Lung (tissue), 11 donors: ENCODE measurements at regions not wholly inside any gene's neighbourhood (a gene's known extent, or its start where the extent isn't known, plus 50 kb on each side); places are given as distances from the start of the nearest gene placed in this dataset.

Experiments
- ATAC-seq: fragments of 200-7000 bp; cut with Tn5 transposase; one replicate; pipeline ENCODE4 v1.9.1; 2020; ENCODE audit warnings: moderate number of reproducible peaks; ENCODE audit not compliant: insufficient read depth, low FRiP score
- DNase-seq, 3 donors: peaks; one replicate each; pipeline ENCODE4 v3.0.0-alpha.2; 2013 to 2017
- H3K27ac ChIP-seq, 2 donors: one replicate each; pipeline ENCODE4 v1.5.1; 2013; ENCODE audit warnings: mild to moderate bottlenecking in 2 of 2, moderate library complexity in 2 of 2, control low read depth in 1 of 2, inconsistent platforms in 1 of 2, low read depth in 1 of 2, low read length in 1 of 2
- H3K27me3 ChIP-seq, 3 donors: one replicate each; pipeline ENCODE4 v1.5.1; 2013; ENCODE audit warnings: low read length in 2 of 3; ENCODE audit not compliant: control insufficient read depth in 3 of 3, insufficient read depth in 3 of 3
- H3K36me3 ChIP-seq, 4 donors: one replicate each; pipeline ENCODE4 v1.5.1; 2013; ENCODE audit warnings: low read length in 4 of 4, mild to moderate bottlenecking in 1 of 4, moderate library complexity in 1 of 4; ENCODE audit not compliant: control insufficient read depth in 4 of 4, insufficient read depth in 4 of 4
- H3K4me1 ChIP-seq, 5 donors: one replicate each; pipeline ENCODE4 v1.5.1; 2013; ENCODE audit warnings: low read length in 5 of 5, mild to moderate bottlenecking in 2 of 5, moderate library complexity in 1 of 5; ENCODE audit not compliant: control insufficient read depth in 5 of 5, insufficient read depth in 5 of 5
- H3K4me3 ChIP-seq: one replicate; pipeline ENCODE4 v1.5.1; 2013; ENCODE audit warnings: mild to moderate bottlenecking, control low read depth, moderate library complexity
- H3K9ac ChIP-seq, 2 donors: one replicate each; pipeline ENCODE4 v1.5.1; 2013; ENCODE audit warnings: low read length in 2 of 2, control low read depth in 1 of 2; ENCODE audit not compliant: insufficient read depth in 1 of 2
- H3K9me3 ChIP-seq, 4 donors: one replicate each; pipeline ENCODE4 v1.5.1; 2013; ENCODE audit warnings: low read length in 3 of 4, mild to moderate bottlenecking in 1 of 4, moderate library complexity in 1 of 4; ENCODE audit not compliant: control insufficient read depth in 4 of 4, insufficient read depth in 3 of 4
- WGBS, 2 donors: extraction: QIAGEN DNeasy Blood & Tissue Kit; methylation state at CpG; one replicate each; pipeline ENCODE4 v1.1.7; 2013; 5-methylcytosine and 5-hydroxymethylcytosine counted together
- TF ChIP-seq, protein P1 (sequence below): IDR thresholded peaks from 2 replicates; pipeline ENCODE4 v1.5.1; 2012; ENCODE audit warnings: mild to moderate bottlenecking; ENCODE audit errors: control extremely low read depth, extremely low read depth
- donor health status: control.
- donor health status: control.
- donor health status: Bipolar disorder and iron deficiency.
- donor health status: healthy.
- donor health status: DM: yes; HTN: yes; CAD: no.

DNA sequence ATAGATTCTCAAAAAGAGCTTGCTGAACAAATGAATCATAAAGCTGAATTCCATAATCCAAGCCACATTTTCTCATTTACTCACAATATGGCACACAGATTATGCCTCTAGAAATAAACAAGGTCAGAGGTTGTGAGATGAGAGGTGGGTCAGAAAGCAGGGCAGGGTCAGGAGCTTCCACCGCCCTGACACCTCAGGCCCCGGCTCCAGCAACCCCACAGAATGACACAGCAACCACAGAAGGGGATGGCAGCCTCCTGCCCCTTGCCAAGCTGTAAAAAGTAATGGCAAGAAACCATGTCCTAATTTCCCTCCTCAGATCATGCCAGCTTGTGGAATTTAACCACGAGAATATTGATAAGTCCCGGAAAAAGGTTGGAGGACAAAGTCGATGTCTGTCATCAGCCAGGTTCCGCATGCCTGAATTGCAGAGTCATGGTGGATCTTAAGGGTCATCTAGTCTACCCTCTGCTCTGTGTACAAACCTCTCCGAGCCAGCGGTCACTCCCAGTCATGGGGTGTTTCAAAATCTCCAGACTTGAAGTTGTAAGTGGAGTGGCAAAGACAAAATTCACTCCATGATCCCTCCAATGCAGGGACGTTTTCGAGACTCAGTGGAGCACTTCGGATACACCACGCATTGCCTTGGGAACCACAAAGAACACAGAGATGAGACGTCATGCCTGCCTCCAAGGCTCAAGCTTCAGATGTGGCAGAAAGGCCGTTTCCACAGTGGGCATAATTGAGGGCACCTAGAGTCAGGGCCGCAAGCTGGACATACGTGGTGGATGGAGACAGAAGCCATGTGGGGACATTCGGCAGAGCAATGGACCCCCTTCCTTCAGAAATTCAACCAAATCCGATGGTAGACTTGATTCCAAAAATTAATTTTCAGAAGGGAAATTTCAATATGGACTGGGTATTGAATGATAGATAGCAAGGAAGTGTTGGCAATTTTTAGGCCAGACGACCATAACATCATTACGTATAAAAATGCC lies 254.0 kb downstream of the TOMM20 start:
- no peak overlapping the region for H3K9ac ChIP-seq
- H3K4me3 ChIP-seq, result no peak overlapping the region
- ATAC-seq (peak; percentile 51), DNase-seq (no peak)
- no peaks in the 10 kb centered on the region for H3K27me3 ChIP-seq
- no peaks in the 10 kb centered on the region for H3K36me3 ChIP-seq
- H3K27ac ChIP-seq, result peak overlapping the region in 1 of 2 donors; percentile 83
- TF ChIP-seq, protein P1, sequence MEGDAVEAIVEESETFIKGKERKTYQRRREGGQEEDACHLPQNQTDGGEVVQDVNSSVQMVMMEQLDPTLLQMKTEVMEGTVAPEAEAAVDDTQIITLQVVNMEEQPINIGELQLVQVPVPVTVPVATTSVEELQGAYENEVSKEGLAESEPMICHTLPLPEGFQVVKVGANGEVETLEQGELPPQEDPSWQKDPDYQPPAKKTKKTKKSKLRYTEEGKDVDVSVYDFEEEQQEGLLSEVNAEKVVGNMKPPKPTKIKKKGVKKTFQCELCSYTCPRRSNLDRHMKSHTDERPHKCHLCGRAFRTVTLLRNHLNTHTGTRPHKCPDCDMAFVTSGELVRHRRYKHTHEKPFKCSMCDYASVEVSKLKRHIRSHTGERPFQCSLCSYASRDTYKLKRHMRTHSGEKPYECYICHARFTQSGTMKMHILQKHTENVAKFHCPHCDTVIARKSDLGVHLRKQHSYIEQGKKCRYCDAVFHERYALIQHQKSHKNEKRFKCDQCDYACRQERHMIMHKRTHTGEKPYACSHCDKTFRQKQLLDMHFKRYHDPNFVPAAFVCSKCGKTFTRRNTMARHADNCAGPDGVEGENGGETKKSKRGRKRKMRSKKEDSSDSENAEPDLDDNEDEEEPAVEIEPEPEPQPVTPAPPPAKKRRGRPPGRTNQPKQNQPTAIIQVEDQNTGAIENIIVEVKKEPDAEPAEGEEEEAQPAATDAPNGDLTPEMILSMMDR, result no peak
- H3K9me3 ChIP-seq, result no peaks in the 10 kb centered on the region
- peaks cover 4 to 12% (median 5%) of the 10 kb centered on the region in 5 donors for H3K4me1 ChIP-seq
- 61 to 71% methylated on average over 20 of the region's 20 CpGs for WGBS, 2 donors

DNA sequence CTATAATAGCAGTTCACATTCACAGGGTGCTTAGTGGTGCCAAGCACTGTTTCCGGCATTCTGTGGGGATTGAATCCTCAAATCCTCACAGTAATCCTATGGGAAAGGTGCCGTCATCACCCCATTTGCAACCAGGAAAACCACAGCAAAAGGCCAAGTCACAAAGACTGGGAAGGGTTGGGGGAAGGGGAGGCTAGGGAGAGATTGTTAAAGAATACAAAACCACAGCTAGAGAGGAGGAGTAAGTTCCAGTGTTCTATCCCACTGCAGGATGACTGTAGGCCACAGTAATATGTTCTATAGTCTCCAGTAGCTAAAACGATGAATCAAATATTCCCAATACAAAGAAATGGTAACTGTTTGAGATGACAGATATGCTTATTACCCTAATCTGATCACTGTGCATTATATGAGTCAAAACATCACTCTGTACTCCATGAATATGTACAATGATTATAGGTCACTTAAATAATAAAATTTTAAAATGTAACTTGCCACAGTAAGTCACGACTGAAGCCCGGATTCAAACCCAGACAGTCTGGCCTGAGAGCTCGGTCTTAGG lies 256.8 kb downstream of the TOMM20 start:
- no peak for ATAC-seq
- Histone ChIP-seq H3K27ac (no peak overlapping the region), H3K4me1 (peaks cover 5 to 12% (median 10%) of the 10 kb centered on the region in 5 donors), H3K4me3 (no peak overlapping the region), H3K27me3 (no peaks in the 10 kb centered on the region), H3K9me3 (no peaks in the 10 kb centered on the region), H3K9ac (no peak overlapping the region), H3K36me3 (no peaks in the 10 kb centered on the region)
- TF ChIP-seq, protein P1, result no peak
- 86 to 88% methylated on average over 6 of the region's 6 CpGs for WGBS, 2 donors
- DNase-seq, result no peak

DNA sequence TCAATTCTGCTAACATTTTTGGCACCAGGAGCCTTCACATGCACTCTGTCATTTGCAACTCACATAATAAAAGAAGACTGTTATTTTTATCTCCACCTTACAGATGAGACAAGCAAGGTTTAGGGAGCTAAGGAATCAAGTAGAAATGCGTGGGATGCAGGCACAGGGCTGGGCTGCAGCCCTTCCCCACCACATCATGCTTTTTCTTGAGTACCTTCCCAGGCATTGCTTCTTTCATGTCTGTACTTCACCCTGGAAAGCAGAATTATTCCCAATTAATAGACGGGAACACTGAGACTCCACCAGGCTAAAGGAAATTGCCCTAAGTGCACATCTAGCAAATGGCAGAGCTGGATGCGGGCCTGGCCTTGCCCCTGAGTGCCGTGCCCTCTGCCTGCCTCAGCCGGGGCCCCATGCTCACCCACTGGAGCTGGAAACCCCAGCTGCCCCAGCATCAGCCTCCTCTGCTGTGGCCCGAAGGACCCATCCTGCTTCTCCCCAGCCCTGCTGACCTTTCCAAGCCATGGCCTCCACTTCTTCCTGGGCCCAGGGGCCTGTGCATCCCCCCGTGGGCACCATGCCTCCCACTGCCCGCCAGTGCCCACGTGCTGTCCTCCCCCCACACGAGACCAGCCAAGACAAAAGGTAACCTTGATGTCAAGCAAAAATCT lies 257.5 kb downstream of the TOMM20 start:
- no peak for DNase-seq
- Histone ChIP-seq H3K4me3 (no peak overlapping the region), H3K4me1 (peaks cover under 1 to 13% (median 5%) of the 10 kb centered on the region in 5 donors), H3K27me3 (no peaks in the 10 kb centered on the region), H3K9ac (no peak overlapping the region), H3K9me3 (no peaks in the 10 kb centered on the region), H3K36me3 (no peaks in the 10 kb centered on the region), H3K27ac (no peak overlapping the region)
- no peak for ATAC-seq
- TF ChIP-seq, protein P1, result no peak
- 90 to 92% methylated on average over 10 of the region's 10 CpGs for WGBS, 2 donors
